G401.6 (cell line): ENCODE measurements at regions not wholly inside any gene's neighbourhood (a gene's known extent, or its start where the extent isn't known, plus 50 kb on each side); places are given as distances from the start of the nearest gene placed in this dataset.

Source experiments
- FAIRE-seq: peaks from 2 replicates; lab custom pipeline; 2012; peaks lifted over from hg19 to GRCh38; lab: Jason Lieb, UNC

DNA sequence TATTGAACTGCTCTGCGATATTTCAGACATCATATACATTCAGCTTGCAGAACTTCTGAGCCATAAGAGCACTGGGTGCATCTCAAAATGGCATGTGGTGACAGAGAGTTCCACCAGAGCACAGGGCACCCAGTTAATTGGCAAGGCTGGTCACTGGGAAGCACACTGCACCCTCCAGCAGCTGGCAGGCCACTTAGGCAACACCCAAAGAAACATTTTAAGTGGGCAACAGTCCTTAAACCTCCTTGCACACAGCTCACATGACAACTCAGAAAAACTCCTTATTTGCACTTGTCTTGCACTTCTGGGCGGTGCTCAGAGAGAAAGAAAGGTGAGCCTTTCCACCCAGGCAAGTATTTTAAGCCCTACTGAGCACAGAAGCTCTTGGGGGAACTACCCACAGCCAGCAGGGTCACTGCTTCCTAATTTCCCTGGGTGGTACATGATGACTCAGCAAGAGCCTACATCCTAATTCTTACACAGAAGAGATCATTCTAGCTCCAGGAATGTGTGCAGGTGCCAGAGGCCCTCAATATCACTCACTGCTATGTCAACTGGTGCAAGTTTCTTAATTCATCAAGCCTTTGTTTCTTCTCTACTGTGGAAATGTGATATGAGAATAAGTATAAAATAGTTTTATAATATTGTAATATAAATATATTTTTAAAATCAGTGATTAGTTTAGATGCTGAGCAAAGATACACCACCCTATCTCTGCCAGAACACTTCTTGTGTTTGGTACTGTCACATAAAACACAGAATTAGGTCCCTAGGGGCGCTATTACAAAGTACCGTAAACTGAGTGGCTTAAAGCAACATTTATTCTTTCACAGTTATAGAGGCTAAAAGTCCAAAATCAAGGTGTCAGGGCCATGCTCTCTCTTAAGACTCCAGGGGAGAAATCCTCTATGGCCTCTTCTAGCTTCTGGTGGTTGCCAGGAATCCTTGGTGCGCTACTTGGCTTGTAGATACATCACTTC, 155.1 kb upstream of the PPARGC1A start:
- no peak for FAIRE-seq

DNA sequence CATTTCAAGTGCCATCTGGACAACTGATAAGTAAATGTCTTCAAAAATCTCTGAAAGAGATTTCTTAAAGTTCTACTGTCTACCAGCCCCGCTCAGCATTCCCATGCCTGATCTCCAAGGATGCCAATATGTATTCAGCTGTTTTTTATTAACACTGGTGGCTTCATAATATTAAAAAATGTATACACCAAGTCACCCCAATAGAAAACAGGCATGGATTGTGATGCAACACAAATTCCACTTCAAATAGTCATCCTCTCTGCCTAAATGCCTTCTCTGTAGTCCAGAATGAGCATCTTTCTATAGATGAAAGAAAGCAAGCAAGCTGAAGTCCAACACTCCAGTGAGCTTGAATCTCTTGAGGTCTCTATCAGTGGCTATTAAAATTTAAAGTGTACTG, 152.2 kb upstream of the PPARGC1A start:
- FAIRE-seq = no peak

DNA sequence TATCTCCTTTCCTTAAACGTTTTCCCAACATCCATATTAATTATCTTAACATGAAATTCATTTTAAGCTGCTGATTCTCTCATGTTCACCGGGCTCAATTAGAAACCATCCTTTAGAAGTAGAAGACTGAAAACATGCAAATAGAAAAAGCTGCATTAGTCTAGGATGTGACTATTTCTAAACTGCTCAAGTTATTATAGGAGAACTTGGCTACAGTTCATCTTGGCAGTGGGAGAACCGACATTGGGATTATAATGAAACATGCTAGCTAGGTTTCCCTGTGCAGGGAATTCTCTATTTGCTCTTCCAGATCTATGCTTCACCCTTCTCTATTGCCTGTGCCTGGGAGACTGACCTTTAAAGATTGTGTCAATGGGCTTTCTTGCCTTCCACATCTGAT, 151.0 kb upstream of the PPARGC1A start:
- FAIRE-seq = no peak

DNA sequence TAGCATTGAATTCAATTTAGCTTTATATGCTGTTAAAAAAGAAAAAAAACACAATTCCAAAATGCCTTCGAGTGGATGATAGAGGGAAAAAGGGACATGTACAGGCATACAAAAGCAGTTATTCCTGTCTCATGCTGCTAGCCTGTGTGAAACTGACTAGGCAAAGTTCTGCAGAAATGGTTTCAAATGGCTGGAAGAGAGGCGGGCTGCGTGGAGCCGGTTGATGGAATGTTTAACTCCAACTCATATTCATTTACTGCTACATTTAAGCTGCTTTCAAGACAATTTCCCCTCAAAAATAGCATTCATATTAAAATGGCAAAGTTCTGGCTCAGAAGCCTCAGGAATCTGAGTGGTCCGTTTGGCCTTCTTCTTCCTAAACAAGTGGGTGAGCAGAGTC, 143.8 kb upstream of the PPARGC1A start:
- FAIRE-seq = no peak

DNA sequence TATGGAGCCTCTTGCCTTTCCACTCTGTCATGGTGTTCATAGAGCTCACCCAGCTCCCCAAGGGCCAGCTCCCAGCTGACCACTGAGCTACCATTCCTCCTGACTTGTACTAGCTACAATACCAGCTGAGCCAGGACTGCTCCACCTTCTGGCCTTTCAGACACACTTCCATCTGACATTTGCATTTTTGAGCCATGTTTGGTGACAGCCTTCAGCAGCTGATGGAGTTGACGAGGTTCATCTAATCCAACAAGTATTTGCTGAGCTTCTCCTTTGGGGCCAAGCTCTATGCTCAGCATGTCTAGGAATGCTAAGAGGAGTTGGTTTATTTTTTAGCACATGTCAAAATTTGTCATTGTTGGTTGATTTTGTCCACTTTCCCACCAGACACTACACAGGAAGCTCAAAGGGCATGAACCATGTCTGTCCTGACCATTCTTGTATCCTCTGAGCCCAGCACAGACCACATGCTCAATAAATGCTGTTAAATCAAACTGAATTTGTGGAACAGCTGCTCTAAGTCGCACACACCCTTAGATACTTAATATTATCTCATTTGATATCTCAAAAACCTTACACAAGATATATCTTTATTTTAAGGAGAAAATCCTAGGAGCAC, 142.6 kb upstream of the PPARGC1A start:
- FAIRE-seq = no peak

DNA sequence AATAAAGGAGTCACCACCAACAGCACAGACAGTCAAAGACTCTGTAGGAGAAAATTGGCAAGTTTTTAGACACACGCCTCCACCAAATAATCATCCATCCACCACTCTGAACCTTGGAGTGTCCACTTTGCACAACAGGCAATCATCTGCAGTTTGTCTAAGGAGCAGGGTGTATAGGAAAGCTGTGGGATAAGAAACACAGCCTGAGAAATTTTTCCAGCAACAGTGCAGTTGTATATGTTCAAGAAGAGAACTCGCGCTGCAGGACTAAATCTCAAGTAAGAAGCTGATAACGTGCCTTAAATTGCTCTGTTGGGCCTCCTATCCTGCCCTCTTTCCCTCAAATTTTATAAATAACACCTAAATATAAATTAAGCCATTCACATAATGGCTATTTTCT, 136.7 kb upstream of the PPARGC1A start:
- no peak for FAIRE-seq

DNA sequence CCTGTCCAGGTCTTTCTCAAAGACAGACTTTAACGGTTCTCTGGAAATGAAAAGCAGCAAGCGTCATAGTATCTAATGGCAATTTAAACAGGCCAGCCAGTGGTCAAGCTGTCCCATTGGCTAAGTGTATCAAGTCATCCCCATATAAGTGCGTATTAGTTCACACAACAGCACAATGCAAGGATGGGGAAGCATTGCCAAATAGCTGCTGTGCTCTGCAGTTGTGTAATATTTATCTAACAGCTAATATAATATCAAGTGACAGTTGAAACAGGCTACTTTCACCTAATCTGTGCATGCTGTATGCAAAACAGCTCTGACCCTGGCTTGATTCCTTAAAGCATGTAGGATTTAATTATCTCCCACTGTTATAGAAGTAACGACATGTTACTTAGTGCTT, 134.8 kb upstream of the PPARGC1A start:
- no peak for FAIRE-seq

DNA sequence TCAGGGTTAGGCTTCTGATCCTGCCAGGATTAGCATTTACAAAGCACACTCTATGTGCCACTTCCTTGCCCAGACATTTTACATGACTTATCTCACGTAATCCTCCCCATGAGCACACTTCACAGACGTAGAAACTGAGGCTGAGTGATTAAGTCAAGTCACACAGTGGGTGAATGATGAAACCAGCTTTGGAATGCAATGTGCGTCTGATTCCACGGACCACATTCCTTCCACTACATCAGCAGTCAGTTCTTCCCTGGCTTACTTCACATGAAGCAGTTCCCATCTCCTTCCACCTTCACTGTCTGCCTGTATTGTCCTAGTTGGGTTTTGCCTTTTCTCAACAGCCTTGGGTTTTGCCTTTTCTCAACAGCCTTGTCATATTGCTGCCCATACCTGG, 134.3 kb upstream of the PPARGC1A start:
- no peak for FAIRE-seq

DNA sequence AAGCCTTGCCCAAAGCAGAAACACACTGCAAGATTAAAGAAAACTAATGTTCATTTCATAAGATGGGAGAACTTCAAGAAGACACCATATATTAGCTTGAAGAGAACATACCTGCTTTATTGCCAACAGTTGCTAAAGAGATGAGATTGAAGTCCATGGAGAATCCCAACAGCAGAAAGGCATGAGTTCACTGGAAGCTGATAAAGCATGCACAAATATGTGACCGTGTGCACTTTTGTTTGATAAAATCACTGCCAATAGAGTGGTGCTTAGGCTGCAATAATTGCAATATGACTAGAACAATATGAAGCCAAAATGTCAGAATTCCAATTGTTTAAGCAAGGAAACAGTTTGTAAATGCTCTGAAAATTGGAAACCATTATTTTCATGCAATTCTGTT, 125.9 kb upstream of the PPARGC1A start:
- FAIRE-seq = no peak

DNA sequence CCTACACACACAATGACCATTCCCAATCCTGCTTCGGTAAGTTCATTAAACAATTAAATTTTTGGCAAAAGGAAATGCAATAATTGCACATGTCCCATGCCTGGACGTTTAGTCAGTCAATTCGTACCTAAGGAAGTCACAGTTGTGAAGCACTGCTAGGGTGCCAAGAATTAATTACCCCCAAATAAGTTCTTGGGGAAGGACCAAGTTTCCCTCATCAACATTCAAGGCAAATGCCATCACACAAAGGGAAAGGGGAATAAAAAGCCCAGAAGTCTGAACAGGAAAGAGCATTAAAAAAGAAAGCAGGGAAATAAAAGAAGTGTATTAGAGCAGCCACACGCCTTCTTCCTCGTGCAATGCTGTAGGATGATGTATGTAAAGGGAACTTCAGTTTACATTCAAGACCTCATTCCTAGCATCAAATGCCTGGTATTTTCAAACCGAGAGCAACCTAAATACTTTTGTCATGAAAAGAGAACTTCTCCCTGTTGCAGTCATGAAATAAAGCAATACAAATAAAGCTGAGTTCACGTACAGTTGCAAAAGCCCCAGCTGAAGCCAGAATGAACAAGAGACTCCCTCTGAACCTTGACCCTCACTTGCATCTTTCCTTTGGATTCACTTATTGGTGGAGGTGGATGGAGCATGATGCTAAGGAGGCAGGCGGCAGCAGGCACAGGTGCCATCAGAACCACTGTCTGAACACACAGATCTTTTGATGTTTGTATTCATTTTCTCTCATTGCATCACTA, 124.0 kb upstream of the PPARGC1A start:
- FAIRE-seq = no peak

DNA sequence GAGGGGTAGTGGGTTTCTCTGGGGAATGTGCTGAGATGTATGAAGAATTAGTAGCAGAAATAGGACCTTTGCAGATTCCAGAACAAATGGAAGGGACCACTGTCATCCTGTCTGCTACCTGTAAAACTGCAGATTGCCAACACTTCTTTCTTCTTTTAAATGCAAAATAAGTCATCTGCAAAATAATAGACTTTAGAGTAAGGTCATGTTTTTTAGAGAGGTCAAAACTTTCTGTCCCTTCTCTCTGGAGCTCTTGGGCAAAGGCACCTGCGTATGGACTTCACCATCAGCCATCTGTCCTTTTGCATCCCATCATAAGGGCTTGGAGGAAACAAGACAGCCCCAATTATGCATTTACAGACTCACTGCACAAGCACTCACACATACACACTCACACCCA, 121.1 kb upstream of the PPARGC1A start:
- no peak for FAIRE-seq

DNA sequence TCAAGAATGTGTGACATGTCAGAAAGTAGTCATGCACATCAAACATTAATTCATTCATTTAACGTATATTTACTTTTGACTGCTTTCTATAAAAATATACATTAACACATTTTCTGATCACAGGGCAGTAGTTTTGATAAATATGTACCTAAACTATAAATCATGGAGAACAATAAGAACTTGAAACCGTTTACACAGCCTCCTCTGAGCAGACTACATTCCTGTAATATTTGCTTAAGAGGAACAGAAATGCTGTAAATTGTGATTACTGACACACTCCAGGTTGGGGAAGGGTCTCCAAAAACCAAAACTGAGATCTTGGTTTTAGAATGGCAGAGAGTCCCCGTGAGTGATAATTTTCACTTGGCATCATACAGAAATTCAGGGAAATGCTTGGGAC, 120.7 kb upstream of the PPARGC1A start:
- FAIRE-seq = no peak

DNA sequence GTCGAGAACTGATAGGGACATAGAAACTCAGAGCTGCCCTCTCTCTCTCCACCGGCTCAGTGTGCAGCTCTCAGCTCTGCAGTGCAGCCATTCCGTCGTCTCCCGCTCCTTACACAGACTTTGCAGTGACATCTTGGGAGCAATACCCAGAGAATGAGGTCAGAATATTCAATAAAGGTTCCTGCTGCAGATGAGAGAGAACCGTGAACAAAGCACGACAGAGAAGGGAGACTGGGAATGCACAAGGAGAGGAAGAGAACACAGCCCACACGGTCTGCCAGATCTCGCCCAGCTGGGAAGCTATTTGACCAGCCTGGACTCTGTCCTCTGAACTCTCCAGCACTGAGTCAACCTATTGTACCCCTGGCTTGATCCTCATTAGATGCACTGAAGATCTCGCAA, 118.0 kb upstream of the PPARGC1A start:
- no peak for FAIRE-seq

DNA sequence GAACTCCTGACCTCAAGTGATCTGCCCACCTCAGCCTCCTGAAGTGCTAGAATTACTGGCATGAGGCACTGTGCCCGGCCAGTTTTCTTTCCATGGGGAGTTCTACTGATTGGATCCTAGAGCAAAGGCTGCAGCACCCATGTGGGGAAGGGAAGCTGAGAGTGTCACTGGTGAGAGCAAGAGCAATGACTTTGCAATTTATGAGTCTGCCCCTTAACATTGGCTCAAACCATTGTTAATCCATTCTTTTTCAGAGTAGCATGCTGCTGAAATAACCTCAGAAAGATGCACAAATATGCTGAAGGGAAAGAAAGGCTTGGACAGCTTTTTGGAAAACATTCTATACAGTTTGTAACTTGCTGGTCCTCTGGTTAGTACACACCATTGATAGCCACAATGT, 116.4 kb upstream of the PPARGC1A start:
- no peak for FAIRE-seq

DNA sequence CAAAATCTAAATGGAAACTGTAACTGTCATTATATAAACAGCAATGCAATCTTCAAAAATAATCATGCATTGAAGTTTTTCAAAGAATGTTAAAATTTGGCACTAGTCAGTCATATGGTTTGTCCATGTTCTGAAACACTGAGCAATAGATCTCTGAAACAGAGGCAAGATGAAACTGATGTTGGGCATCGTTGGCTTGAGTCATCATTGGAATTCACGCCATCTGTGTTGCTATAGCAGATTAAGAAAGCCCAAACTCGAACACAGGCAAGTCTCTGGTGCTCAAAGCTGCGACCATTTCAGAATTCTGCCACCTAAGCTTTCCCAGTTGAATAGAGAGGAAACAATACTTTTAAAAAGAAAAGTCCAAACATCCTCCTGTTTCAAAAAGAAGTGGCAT, 114.1 kb upstream of the PPARGC1A start:
- FAIRE-seq = no peak

DNA sequence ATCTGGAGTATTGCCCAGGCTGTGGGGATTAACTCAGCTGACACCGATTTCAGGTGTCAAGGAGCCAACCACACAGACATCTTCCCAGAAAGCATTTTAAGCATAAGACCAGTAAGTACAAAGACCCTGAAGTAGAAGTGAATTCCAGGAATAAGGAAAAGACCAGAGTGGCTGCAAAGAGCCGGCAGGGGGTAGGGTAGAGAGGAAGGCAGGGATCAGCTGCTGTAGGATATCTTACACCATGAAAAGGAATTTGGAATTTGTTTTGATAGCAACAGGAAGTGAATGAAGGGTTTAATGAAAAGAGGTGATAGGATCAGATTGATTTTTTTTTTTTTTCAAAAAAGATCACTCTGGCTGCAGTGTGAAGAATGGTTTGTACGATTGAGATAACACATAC, 113.6 kb upstream of the PPARGC1A start:
- FAIRE-seq = no peak

DNA sequence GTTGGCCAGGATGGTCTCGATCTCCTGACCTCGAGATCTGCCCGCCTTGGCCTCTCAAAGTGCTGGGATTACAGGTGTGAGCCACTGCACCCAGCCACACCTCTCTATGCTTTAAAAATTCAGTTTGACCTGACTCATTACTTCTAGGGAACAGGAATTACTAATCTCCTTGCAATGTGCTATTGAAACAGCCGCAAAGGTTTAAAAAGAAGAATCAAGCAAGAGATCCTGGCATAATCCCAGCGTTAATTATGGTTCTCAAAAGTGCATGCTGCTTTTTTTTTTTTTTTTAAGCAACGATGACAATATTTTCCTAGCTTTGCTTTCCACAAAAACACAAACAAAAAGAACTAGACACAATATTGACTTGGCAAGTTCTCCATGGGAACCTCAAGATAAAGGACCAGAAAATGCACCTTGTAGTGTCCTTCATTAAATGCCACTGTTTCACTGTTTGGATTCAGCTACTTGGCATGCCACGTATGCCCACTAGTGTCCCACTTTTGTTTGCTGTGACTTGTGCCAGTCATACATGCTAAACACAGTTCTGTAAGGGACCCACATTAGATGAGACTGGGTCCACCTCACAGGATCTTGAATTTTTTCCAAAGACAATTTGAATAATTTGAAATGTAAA, 112.6 kb upstream of the PPARGC1A start:
- FAIRE-seq = no peak

DNA sequence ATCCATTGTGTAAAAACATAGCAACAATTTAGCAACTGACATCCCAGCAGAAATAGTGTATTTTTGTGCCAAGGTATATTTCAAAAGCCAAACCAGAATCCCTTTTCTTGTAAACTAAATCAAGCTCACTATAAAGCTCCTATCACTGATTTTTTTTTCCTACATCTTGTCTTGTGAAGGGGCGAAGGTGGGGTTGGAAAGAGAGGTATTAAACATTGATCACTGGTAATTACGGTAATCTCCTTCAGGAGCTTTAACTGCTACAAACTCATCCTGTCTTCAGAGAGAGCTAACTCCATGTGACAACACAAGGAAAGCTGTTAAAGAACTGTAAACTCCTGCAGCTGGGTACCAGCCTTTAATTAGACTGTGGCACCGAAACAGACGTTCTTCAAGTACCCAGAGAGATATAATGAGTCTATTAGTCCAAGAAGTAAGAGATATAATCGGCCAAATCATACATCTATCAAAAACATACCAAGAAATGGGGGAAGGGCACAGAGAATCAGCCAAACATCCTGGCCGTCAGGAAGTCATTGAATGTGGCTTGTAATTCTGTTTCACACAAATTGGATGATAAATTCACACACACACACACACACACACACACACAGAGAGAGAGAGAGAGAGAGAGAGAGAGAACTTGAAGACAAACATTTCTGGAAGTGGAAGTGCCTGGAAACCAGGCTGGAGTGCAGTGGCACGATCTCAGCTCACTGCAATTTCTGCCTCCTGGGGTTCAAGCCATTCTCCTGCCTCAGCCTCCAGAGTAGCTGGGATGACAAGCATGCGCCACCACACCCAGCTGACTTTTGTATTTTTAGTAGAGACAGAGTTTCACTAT, 111.9 kb upstream of the PPARGC1A start:
- FAIRE-seq = no peak

DNA sequence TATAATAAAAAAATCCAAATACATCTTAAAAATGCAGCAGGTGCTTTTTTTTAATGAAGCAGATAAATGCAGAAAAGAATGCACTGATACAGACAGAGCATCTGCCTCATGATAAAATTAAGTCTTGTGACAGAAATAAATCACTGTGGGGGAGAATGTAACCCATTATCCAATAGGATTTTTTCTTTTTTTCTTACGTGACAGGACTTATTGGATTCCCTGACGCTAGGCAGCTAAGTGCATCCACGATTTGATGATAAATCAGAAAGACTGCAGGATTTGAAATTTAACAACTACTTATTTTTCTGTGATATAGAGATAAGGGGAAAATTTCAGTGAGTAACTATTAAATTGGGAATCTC, 110.6 kb upstream of the PPARGC1A start:
- no peak for FAIRE-seq

DNA sequence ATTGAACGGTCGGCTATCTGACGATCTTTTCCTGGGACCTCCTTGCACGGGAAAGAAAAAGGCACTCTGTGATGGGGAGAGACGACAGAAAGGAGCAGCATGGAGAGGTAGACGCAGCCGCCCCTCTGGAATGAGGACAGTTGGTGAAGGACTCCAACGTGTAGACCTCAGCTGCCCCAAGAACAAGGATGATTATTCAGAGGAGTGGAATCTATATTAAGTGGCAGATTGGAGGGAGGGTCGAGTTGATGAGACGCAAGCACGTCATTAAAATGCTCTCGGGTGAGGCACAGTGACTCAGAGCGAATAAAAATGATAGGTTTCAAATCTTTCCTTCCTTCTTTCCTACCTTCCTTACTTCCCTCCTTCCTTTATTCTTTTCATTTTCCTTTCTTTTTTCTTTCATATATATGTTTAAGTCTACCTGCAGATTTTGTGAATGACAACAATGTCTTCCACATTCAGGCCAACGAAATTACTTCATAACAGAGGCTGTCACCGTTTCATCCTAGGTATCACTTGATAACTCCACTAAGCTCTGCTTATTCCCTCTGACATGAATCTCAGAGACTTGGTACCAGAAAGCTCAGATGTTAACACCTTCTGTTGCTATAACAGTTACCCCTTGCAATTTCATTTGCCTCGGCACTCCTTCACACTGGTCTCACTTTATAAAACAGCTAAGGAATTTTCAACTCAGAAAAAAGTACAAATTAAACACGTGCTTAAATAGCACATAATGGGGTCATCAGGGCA, 110.0 kb upstream of the PPARGC1A start:
- no peak for FAIRE-seq

DNA sequence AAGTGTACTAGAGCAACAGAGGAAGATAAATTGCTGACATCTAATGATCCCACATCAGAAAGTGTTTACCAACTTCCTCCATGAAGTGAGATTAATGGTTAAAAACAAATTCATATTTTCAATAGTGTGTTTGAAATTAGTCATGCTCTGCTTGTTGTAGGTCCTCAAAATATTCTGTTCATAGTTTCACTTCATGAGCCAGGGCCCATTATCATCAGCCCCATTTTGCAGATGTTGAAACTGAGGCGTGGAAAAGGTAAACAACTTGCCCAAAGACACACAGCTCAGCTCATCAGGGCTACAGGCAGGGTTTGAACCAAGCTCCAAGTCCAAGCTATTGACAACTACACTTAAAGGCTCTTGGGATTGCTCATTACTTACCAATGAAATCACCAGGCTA, 103.5 kb upstream of the PPARGC1A start:
- FAIRE-seq = no peak
